ENCODE measurements at regions not wholly inside any gene's neighbourhood (a gene's known extent, or its start where the extent isn't known, plus 50 kb on each side); places are given as distances from the start of the nearest gene placed in this dataset.

DNA sequence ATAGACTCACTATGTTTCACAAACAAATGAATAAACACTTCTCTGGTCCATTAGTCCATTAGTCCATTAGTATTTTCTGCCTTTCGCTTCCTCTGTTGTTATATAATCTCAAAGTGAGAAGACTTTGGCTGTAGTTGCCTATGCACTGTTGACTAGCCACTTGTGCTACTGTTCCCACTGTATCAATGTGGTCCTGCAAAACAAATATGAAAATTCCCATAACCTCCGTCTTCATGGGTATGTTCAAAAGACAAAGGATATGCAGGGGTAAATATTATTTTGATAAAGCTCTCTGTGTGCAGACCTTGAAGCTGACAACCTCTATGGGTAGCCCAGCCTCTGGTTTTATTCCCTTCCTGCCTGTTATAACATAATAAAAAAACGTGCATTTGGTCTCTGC, 77.8 kb downstream of the DIO2 start:
- Histone ChIP-seq H3K9me3 (ENCODE audit: control insufficient read depth in 1 of 2, insufficient read depth in 1 of 2, low read depth in 1 of 2, low read length in 2 of 2) (peaks cover 7 to 17% of the 10 kb centered on the region in 2 experiments; a peak in 3 of 4 replicates), H3K27me3 (ENCODE audit: insufficient read depth, low read length) (no peaks in the 10 kb centered on the region), H3K79me2 (ENCODE audit: insufficient read depth, low read length) (no peaks in the 10 kb centered on the region), H3K36me3 (ENCODE audit: control insufficient read depth in 1 of 2, insufficient read depth in 2 of 2, low read length in 2 of 2) (no peaks in the 10 kb centered on the region), H3K4me2 (ENCODE audit: low read length) (no peak overlapping the region), H4K20me1 (ENCODE audit: insufficient read depth) (no peaks in the 10 kb centered on the region), H3K4me1 (ENCODE audit: control insufficient read depth in 1 of 2, insufficient read depth in 2 of 2, low read length in 2 of 2) (no peaks in the 10 kb centered on the region), H3K9ac (ENCODE audit: low read length) (no peak overlapping the region), H2AFZ (ENCODE audit: low read depth, low read length, poor library complexity, severe bottlenecking) (no peak overlapping the region), H3K9me2 (ENCODE audit: insufficient read depth) (no peaks in the 10 kb centered on the region), H3K27ac (ENCODE audit: low read depth, low read length) (no peak overlapping the region), H3K4me3 (replicated peaks in 1 of 2; ENCODE audit: low read depth in 1 of 2, low read length in 2 of 2) (no peak overlapping the region)
- CTCF ChIA-PET, result no interaction called here
- no peak for DNase-seq (ENCODE audit: low read depth, low spot score)
- BruUV-seq (replicated peaks), result no TSS peak
- intact Hi-C loops (cut with micrococcal nuclease), result no loop called here
- ATAC-seq, result no peak
- no peak for TF ChIP-seq SP1 (IDR thresholded peaks at IDR 0.05; ENCODE audit: low read depth)
- no peak for TF ChIP-seq SRF (IDR thresholded peaks at IDR 0.05; ENCODE audit: low read depth)
- no peak for TF ChIP-seq TCF7L2 (IDR thresholded peaks at IDR 0.05; ENCODE audit: borderline replicate concordance, extremely low read depth, insufficient read depth, insufficient read length)
- no peak for TF ChIP-seq EGR1 (IDR thresholded peaks at IDR 0.05; ENCODE audit: low read depth)
- TF ChIP-seq YY1 (IDR thresholded peaks at IDR 0.05; ENCODE audit: extremely low read depth, insufficient replicate concordance, low read depth, low read length), result no peak
- no peak for TF ChIP-seq ZNF274 (IDR thresholded peaks at IDR 0.05; ENCODE audit: low read depth, low read length)
- no peak for TF ChIP-seq JUND (IDR thresholded peaks at IDR 0.05)
- no peak for TF ChIP-seq RAD21 (IDR thresholded peaks at IDR 0.05; ENCODE audit: low read depth)
- TF ChIP-seq ZBTB33 (IDR thresholded peaks at IDR 0.05; ENCODE audit: extremely low read depth, insufficient replicate concordance, low read length), result no peak
- TF ChIP-seq SIN3A (IDR thresholded peaks at IDR 0.05; ENCODE audit: low read depth), result no peak
- TF ChIP-seq ZFX (IDR thresholded peaks at IDR 0.05), result no peak
- no peak for TF ChIP-seq ATF3 (IDR thresholded peaks at IDR 0.05)
- no peak for TF ChIP-seq CBX3 (IDR thresholded peaks at IDR 0.05; ENCODE audit: low read depth)
- no peak for TF ChIP-seq EZH2 (IDR thresholded peaks at IDR 0.05)
- TF ChIP-seq, protein P1, sequence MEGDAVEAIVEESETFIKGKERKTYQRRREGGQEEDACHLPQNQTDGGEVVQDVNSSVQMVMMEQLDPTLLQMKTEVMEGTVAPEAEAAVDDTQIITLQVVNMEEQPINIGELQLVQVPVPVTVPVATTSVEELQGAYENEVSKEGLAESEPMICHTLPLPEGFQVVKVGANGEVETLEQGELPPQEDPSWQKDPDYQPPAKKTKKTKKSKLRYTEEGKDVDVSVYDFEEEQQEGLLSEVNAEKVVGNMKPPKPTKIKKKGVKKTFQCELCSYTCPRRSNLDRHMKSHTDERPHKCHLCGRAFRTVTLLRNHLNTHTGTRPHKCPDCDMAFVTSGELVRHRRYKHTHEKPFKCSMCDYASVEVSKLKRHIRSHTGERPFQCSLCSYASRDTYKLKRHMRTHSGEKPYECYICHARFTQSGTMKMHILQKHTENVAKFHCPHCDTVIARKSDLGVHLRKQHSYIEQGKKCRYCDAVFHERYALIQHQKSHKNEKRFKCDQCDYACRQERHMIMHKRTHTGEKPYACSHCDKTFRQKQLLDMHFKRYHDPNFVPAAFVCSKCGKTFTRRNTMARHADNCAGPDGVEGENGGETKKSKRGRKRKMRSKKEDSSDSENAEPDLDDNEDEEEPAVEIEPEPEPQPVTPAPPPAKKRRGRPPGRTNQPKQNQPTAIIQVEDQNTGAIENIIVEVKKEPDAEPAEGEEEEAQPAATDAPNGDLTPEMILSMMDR (IDR thresholded peaks at IDR 0.05 in 2 of 3, conservative IDR thresholded peaks at IDR 0.05 in 1 of 3; ENCODE audit: borderline replicate concordance in 1 of 3, insufficient read depth in 1 of 3, low read depth in 2 of 3, low read length in 2 of 3), result no peak
- POLR2A ChIA-PET, result no interaction called here
- RAD21 ChIA-PET (ENCODE audit: low non-redundant PET in 1 of 2, low total read pairs in 2 of 2, uncharacterized antibody in 2 of 2, unreplicated experiment in 2 of 2), result no interaction called here

Data from HCT116 (cell line).